Fibroblast of lung (primary cell): ENCODE measurements at regions not wholly inside any gene's neighbourhood (a gene's known extent, or its start where the extent isn't known, plus 50 kb on each side); places are given as distances from the start of the nearest gene placed in this dataset.

ENCODE experiments used
- DNase-seq, 2 donors: peaks; one replicate each; pipeline versions ENCODE4 v3.0.0 to v3.0.0-alpha.2; 2010; ENCODE audit warnings: low read depth in 2 of 2
- H2AFZ ChIP-seq: 2 replicates; pipeline ENCODE4 v1.5.1; 2012; ENCODE audit warnings: low read length, control low read depth, inconsistent platforms
- H3K27ac ChIP-seq: 2 replicates; pipeline ENCODE4 v1.5.1; 2011; ENCODE audit warnings: low read length, control low read depth; ENCODE audit not compliant: insufficient read depth
- H3K27me3 ChIP-seq: 2 replicates; pipeline ENCODE4 v1.5.1; 2011; ENCODE audit warnings: mild to moderate bottlenecking, low read length; ENCODE audit not compliant: control insufficient read depth, insufficient read depth
- H3K36me3 ChIP-seq: 2 replicates; pipeline ENCODE4 v1.5.1; 2011; ENCODE audit warnings: low read length; ENCODE audit not compliant: control insufficient read depth, insufficient read depth
- H3K4me1 ChIP-seq: 2 replicates; pipeline ENCODE4 v1.5.1; 2011; ENCODE audit warnings: low read length; ENCODE audit not compliant: control insufficient read depth, insufficient read depth; ENCODE audit errors: extremely low read depth
- H3K4me2 ChIP-seq: 2 replicates; pipeline ENCODE4 v1.5.1; 2011; ENCODE audit warnings: low read length, control low read depth; ENCODE audit not compliant: insufficient read depth; ENCODE audit errors: extremely low read depth
- H3K4me3 ChIP-seq, 4 experiments: fragments of 200-600 bp in 1 of 4; sonication (generic) in 1 of 4; replicated peaks in 1 of 4; 2 replicates each; pipeline ENCODE4 v1.5.1; 2011 to 2016; ENCODE audit warnings: low read length in 4 of 4, low read depth in 3 of 4, mild to moderate bottlenecking in 3 of 4, control low read depth in 2 of 4, inconsistent platforms in 1 of 4, mixed read lengths in 1 of 4; ENCODE audit not compliant: insufficient read depth in 1 of 4; ENCODE audit errors: control extremely low read depth in 1 of 4
- H3K79me2 ChIP-seq: 2 replicates; pipeline ENCODE4 v1.5.1; 2012; ENCODE audit warnings: mild to moderate bottlenecking, low read length, inconsistent platforms; ENCODE audit not compliant: control insufficient read depth, insufficient read depth
- H3K9ac ChIP-seq: 2 replicates; pipeline ENCODE4 v1.5.1; 2011; ENCODE audit warnings: mild to moderate bottlenecking, low read length, control low read depth; ENCODE audit not compliant: insufficient read depth
- H3K9me3 ChIP-seq: 2 replicates; pipeline ENCODE4 v1.5.1; 2012; ENCODE audit warnings: low read depth, low read length; ENCODE audit not compliant: control insufficient read depth, insufficient read depth
- H4K20me1 ChIP-seq: 2 replicates; pipeline ENCODE4 v1.5.1; 2011; ENCODE audit warnings: low read length; ENCODE audit not compliant: control insufficient read depth, insufficient read depth; ENCODE audit errors: extremely low read depth
- EZH2 ChIP-seq: IDR thresholded peaks from 2 replicates; pipeline ENCODE4 v1.5.1; 2012; ENCODE audit warnings: low read length, control low read depth, mild to moderate bottlenecking; ENCODE audit errors: missing control alignments
- TF ChIP-seq, protein P1 (sequence below), 2 donors: IDR thresholded peaks in 1 of 2; conservative IDR thresholded peaks in 1 of 2; 1 replicate in 1 of 2; 2 replicates in 1 of 2; pipeline ENCODE4 v1.5.1; 2011 to 2012; ENCODE audit warnings: low read length in 2 of 2, control low read depth in 1 of 2, inconsistent platforms in 1 of 2, low read depth in 1 of 2, mild to moderate bottlenecking in 1 of 2

- TF ChIP-seq, protein P1, sequence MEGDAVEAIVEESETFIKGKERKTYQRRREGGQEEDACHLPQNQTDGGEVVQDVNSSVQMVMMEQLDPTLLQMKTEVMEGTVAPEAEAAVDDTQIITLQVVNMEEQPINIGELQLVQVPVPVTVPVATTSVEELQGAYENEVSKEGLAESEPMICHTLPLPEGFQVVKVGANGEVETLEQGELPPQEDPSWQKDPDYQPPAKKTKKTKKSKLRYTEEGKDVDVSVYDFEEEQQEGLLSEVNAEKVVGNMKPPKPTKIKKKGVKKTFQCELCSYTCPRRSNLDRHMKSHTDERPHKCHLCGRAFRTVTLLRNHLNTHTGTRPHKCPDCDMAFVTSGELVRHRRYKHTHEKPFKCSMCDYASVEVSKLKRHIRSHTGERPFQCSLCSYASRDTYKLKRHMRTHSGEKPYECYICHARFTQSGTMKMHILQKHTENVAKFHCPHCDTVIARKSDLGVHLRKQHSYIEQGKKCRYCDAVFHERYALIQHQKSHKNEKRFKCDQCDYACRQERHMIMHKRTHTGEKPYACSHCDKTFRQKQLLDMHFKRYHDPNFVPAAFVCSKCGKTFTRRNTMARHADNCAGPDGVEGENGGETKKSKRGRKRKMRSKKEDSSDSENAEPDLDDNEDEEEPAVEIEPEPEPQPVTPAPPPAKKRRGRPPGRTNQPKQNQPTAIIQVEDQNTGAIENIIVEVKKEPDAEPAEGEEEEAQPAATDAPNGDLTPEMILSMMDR (conservative IDR thresholded peaks at IDR 0.05 in 1 of 2, IDR thresholded peaks at IDR 0.05 in 1 of 2; ENCODE audit: low read depth in 1 of 2, low read length in 2 of 2) = no peak
- no peak for TF ChIP-seq EZH2
- Histone ChIP-seq H3K27me3 (no peaks in the 10 kb centered on the region), H3K9me3 (no peaks in the 10 kb centered on the region), H3K9ac (no peak overlapping the region), H3K27ac (no peak overlapping the region), H3K4me1 (no peaks in the 10 kb centered on the region), H3K36me3 (no peaks in the 10 kb centered on the region), H3K4me2 (no peak overlapping the region), H3K4me3 (no peak overlapping the region), H4K20me1 (no peaks in the 10 kb centered on the region), H3K79me2 (no peaks in the 10 kb centered on the region), H2AFZ (no peak overlapping the region)
- DNase-seq = no peak
Observed at GRCh38 chr5:52598968-52599367, 188.7 kb upstream of the ITGA1 start.

DNA sequence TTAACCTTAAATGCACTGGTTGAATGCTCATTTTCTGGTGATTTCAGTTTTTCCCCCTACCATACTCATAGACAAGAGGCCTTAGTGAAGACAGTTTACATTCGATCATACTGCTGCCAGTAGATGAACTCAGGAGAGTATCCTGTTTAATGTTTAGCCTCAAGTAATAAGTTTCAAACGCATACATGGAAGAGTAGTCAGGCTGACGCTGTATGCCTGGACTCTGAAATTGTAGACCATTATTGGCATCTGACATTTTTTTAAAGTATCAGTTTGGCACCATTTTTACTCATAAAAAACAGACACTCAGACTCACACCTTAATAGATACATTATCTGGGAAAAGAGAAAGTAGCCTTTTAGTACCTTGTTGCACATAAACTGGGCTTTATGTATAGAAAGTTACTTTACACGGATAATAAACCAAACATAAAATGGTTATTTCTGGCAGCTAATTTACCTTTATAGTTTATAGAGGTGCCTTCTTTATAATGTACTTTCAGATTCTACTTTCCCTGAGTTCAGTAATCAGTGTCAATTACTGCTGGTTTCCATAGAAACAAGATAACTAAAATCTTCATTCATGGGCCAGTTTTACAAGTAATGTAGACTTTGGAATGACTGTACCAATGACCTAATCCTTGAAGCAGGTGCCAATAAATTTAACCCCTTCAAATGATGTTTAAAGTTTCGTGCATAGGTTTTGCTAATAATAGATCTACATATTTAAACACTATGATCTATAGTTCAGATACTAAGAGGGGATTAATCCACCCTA lies 183.8 kb upstream of the ITGA1 start:
- H2AFZ ChIP-seq = no peak overlapping the region
- H3K4me3 ChIP-seq = no peak overlapping the region
- no peak overlapping the region for H3K9ac ChIP-seq
- H3K9me3 ChIP-seq = no peaks in the 10 kb centered on the region
- no peaks in the 10 kb centered on the region for H3K36me3 ChIP-seq
- H4K20me1 ChIP-seq = no peaks in the 10 kb centered on the region
- H3K4me2 ChIP-seq = no peak overlapping the region
- no peaks in the 10 kb centered on the region for H3K4me1 ChIP-seq
- TF ChIP-seq, protein P1 (conservative IDR thresholded peaks at IDR 0.05 in 1 of 2, IDR thresholded peaks at IDR 0.05 in 1 of 2; ENCODE audit: low read depth in 1 of 2, low read length in 2 of 2) = no peak
- no peak for TF ChIP-seq EZH2
- no peaks in the 10 kb centered on the region for H3K79me2 ChIP-seq
- no peaks in the 10 kb centered on the region for H3K27me3 ChIP-seq
- H3K27ac ChIP-seq = no peak overlapping the region
- no peak for DNase-seq

DNA sequence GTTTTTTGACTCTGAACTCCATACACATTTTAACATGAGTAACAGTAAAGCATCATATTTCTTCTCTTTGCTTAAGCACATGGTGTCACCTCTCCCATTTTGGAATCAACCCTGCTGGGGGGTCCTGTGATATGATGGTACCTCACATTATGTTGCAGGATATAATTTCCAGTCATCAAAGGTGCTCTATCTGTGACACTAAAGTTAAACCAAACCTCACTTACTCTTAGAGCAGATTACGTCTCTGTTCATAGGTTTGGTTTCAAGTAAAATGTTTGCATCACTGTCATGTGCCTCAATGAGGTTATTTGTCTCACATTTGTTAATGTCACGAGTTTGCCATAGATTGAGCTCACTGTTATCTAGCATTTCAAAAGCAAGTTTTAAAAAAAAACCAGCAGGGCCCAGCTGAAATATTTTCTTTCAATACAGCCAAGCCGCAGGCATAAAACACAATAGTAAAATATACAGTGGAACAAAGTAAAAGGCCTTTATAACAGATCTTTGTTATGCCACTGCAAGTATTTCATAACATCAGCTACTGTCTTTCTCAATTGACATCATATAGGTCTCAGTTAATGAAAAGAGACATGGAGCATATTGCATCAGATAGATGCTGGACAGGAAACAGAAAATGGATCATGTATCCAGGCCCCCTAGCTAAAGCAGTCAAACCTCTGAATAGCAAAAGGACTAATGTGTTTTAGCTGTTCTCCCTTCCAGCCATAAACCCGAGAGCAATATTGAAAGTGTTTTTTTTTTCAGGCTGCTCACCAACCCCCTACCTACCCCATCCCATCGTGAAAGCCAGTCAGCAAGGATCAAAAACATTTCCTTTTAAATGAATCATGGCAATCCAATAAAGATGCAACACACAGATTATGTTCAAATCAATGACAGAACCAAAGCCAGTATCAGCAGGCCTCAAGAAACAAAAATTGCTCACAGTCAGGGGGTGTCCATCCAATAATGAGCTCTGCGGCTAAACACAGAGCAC lies 182.1 kb upstream of the ITGA1 start:
- Histone ChIP-seq H3K79me2 (no peaks in the 10 kb centered on the region), H4K20me1 (no peaks in the 10 kb centered on the region), H3K27ac (no peak overlapping the region), H3K4me3 (no peak overlapping the region), H3K4me1 (no peaks in the 10 kb centered on the region), H2AFZ (no peak overlapping the region), H3K27me3 (no peaks in the 10 kb centered on the region), H3K4me2 (no peak overlapping the region), H3K9ac (no peak overlapping the region), H3K36me3 (no peaks in the 10 kb centered on the region), H3K9me3 (no peaks in the 10 kb centered on the region)
- peak in 1 of 2 donors; percentile 38 for DNase-seq
- TF ChIP-seq, protein P1 (conservative IDR thresholded peaks at IDR 0.05 in 1 of 2, IDR thresholded peaks at IDR 0.05 in 1 of 2; ENCODE audit: low read depth in 1 of 2, low read length in 2 of 2) = no peak
- TF ChIP-seq EZH2 = no peak
